ENCODE measurements at regions not wholly inside any gene's neighbourhood (a gene's known extent, or its start where the extent isn't known, plus 50 kb on each side); places are given as distances from the start of the nearest gene placed in this dataset.

- H3K27me3 Mint-ChIP-seq (ENCODE audit: low read depth), result no peaks in the 10 kb centered on the region
- H3K4me1 Mint-ChIP-seq (ENCODE audit: low read depth), result no peaks in the 10 kb centered on the region
- H3K9me3 Mint-ChIP-seq (ENCODE audit: low read depth), result peaks cover 4% of the 10 kb centered on the region
Observed at GRCh38 chr20:52645822-52646221, 326.3 kb upstream of the TSHZ2 start.

GRCh38 chr20:52643034-52643433, 329.1 kb upstream of the TSHZ2 start:
- Mint-ChIP-seq H3K27me3 (ENCODE audit: low read depth) (no peaks in the 10 kb centered on the region), H3K4me1 (ENCODE audit: low read depth) (no peaks in the 10 kb centered on the region), H3K36me3 (ENCODE audit: low read depth) (no peaks in the 10 kb centered on the region), H3K9me3 (ENCODE audit: low read depth) (peaks cover 13% of the 10 kb centered on the region), H3K4me3 (ENCODE audit: unreplicated experiment) (no peak overlapping the region), H3K27ac (ENCODE audit: unreplicated experiment) (no peak overlapping the region)
- no peak for TF ChIP-seq CTCF (IDR thresholded peaks at IDR 0.05)
- DNase-seq (ENCODE audit: low spot score), result no peak

More at GRCh38 chr20:52645822-52646221, 326.3 kb upstream of the TSHZ2 start:
- H3K27ac Mint-ChIP-seq (ENCODE audit: unreplicated experiment), result no peak overlapping the region
- H3K4me3 Mint-ChIP-seq (ENCODE audit: unreplicated experiment), result no peak overlapping the region
- no peaks in the 10 kb centered on the region for H3K36me3 Mint-ChIP-seq (ENCODE audit: low read depth)
- DNase-seq (ENCODE audit: low spot score), result no peak
- no peak for TF ChIP-seq CTCF (IDR thresholded peaks at IDR 0.05)

- Mint-ChIP-seq H3K4me3 (ENCODE audit: unreplicated experiment) (no peak overlapping the region), H3K27ac (ENCODE audit: unreplicated experiment) (no peak overlapping the region), H3K27me3 (ENCODE audit: low read depth) (no peaks in the 10 kb centered on the region), H3K9me3 (ENCODE audit: low read depth) (peaks cover 17% of the 10 kb centered on the region), H3K36me3 (ENCODE audit: low read depth) (no peaks in the 10 kb centered on the region), H3K4me1 (ENCODE audit: low read depth) (no peaks in the 10 kb centered on the region)
- DNase-seq (ENCODE audit: low spot score), result no peak
- no peak for TF ChIP-seq CTCF (IDR thresholded peaks at IDR 0.05)
Observed at GRCh38 chr20:52637201-52637600, 335.0 kb upstream of the TSHZ2 start.

GRCh38 chr20:52631469-52631868, 340.7 kb upstream of the TSHZ2 start:
- no peaks in the 10 kb centered on the region for H3K27me3 Mint-ChIP-seq (ENCODE audit: low read depth)
- peaks cover 10% of the 10 kb centered on the region for H3K9me3 Mint-ChIP-seq (ENCODE audit: low read depth)
- H3K36me3 Mint-ChIP-seq (ENCODE audit: low read depth), result no peaks in the 10 kb centered on the region
- no peak for TF ChIP-seq CTCF (IDR thresholded peaks at IDR 0.05)
- no peak overlapping the region for H3K27ac Mint-ChIP-seq (ENCODE audit: unreplicated experiment)
- no peak overlapping the region for H3K4me3 Mint-ChIP-seq (ENCODE audit: unreplicated experiment)
- H3K4me1 Mint-ChIP-seq (ENCODE audit: low read depth), result no peaks in the 10 kb centered on the region
- no peak for DNase-seq (ENCODE audit: low spot score)

- DNase-seq (ENCODE audit: low spot score), result no peak
- no peaks in the 10 kb centered on the region for H3K4me1 Mint-ChIP-seq (ENCODE audit: low read depth)
- H3K27me3 Mint-ChIP-seq (ENCODE audit: low read depth), result no peaks in the 10 kb centered on the region
- H3K9me3 Mint-ChIP-seq (ENCODE audit: low read depth), result peaks cover 10% of the 10 kb centered on the region
- TF ChIP-seq CTCF (IDR thresholded peaks at IDR 0.05), result no peak
- no peak overlapping the region for H3K27ac Mint-ChIP-seq (ENCODE audit: unreplicated experiment)
- no peak overlapping the region for H3K4me3 Mint-ChIP-seq (ENCODE audit: unreplicated experiment)
- H3K36me3 Mint-ChIP-seq (ENCODE audit: low read depth), result no peaks in the 10 kb centered on the region
Observed at GRCh38 chr20:52630138-52630537, 342.0 kb upstream of the TSHZ2 start.
